ENCODE measurements at regions not wholly inside any gene's neighbourhood (a gene's known extent, or its start where the extent isn't known, plus 50 kb on each side); places are given as distances from the start of the nearest gene placed in this dataset.

GRCh38 chr15:37751401-37751800 lies 183.0 kb upstream of the TMCO5A start:
- TF ChIP-seq POLR2A (IDR thresholded peaks at IDR 0.05) = no peak
- TF ChIP-seq CTCF (IDR thresholded peaks at IDR 0.05) = no peak

All from lower leg skin (tissue), 3 donors.